GM12878 (cell line): ENCODE measurements at regions not wholly inside any gene's neighbourhood (a gene's known extent, or its start where the extent isn't known, plus 50 kb on each side); places are given as distances from the start of the nearest gene placed in this dataset.
A peak's percentile ranks its signal among the peaks of the same experiment; 100 is the strongest.

Source experiments
- ATAC-seq: fragments of 200-7000 bp; cut with Tn5 transposase; 3 replicates; pipeline ENCODE4 v1.9.1; 2020; ENCODE audit warnings: mild to moderate bottlenecking, moderate library complexity
- BruUV-seq: library from RNA; stranded (reverse); fragments of 400-500 nt; replicated peaks from 2 replicates; lab custom pipeline; 2021; lab: Mats Ljungman, UMichigan
- CTCF ChIA-PET: fragments of 300-600 bp; sonication (Branson Sonifier 250); formaldehyde crosslinking; extraction: SDS; loops from one replicate; lab custom pipeline; 2021; ENCODE audit warnings: inconsistent platforms; lab: Yijun Ruan, JAX
- POLR2A ChIA-PET: fragments of 350-600 bp; formaldehyde crosslinking; extraction: SDS; loops from one replicate; lab custom pipeline; 2021; ENCODE audit warnings: inconsistent platforms; lab: Charles Lee
- RAD21 ChIA-PET: fragments of 300-600 bp; sonication (Branson Sonifier 250); formaldehyde crosslinking; loops from one replicate; lab custom pipeline; 2023; ENCODE audit warnings: antibody characterized with exemption; ENCODE audit not compliant: unreplicated experiment; lab: Charles Lee
- SMC1A ChIA-PET: fragments of 300-600 bp; sonication (Branson Sonifier 250); formaldehyde crosslinking; loops from one replicate; lab custom pipeline; 2023; ENCODE audit not compliant: unreplicated experiment, uncharacterized antibody; lab: Charles Lee
- DNase-seq: peaks from one replicate; pipeline ENCODE4 v3.0.0-alpha.2; 2011; ENCODE audit warnings: low read depth, low spot score
- FAIRE-seq: peaks from 3 replicates; lab custom pipeline; 2011; peaks lifted over from hg19 to GRCh38; lab: Jason Lieb, UNC
- H2AFZ ChIP-seq: 2 replicates; pipeline ENCODE4 v1.6.0; 2011; ENCODE audit warnings: low read depth, low read length, control low read depth; ENCODE audit not compliant: control insufficient read depth
- H3K27ac ChIP-seq: 2 replicates; pipeline ENCODE4 v1.5.1; 2011; ENCODE audit warnings: control low read depth; ENCODE audit not compliant: control insufficient read depth, insufficient read depth
- H3K27me3 ChIP-seq, 2 experiments: replicated peaks in 1 of 2; 2 replicates each; pipeline versions ENCODE4 v1.6.0 to v1.6.1; 2011; ENCODE audit warnings: low read length in 1 of 2; ENCODE audit not compliant: control insufficient read depth in 2 of 2, insufficient read depth in 2 of 2
- H3K36me3 ChIP-seq, 2 experiments: 2 replicates each; pipeline ENCODE4 v1.5.1; 2011; ENCODE audit warnings: low read length in 1 of 2; ENCODE audit not compliant: control insufficient read depth in 2 of 2, insufficient read depth in 2 of 2
- H3K4me1 ChIP-seq: 2 replicates; pipeline ENCODE4 v1.6.1; 2011; ENCODE audit warnings: mild to moderate bottlenecking, low read length, moderate library complexity, mixed read lengths; ENCODE audit not compliant: control insufficient read depth, insufficient read depth
- H3K4me2 ChIP-seq: 2 replicates; pipeline ENCODE4 v1.6.0; 2011; ENCODE audit warnings: control low read depth; ENCODE audit not compliant: control insufficient read depth, insufficient read depth
- H3K4me3 ChIP-seq: fragments of 200-600 bp; sonication (generic); 2 replicates; pipeline ENCODE4 v1.5.1; 2016
- H3K79me2 ChIP-seq: 2 replicates; pipeline ENCODE4 v1.6.0; 2011; ENCODE audit warnings: low read length; ENCODE audit not compliant: control insufficient read depth, insufficient read depth
- H3K9ac ChIP-seq: 2 replicates; pipeline ENCODE4 v1.8.0; 2011; ENCODE audit warnings: low read length, control low read depth, mixed read lengths; ENCODE audit not compliant: control insufficient read depth, insufficient read depth
- H3K9me3 ChIP-seq: replicated peaks from 3 replicates; pipeline ENCODE4 v1.5.1; 2011; ENCODE audit warnings: mild to moderate bottlenecking, low read length; ENCODE audit not compliant: control insufficient read depth, insufficient read depth
- H4K20me1 ChIP-seq: 2 replicates; pipeline ENCODE4 v1.6.0; 2011; ENCODE audit not compliant: control insufficient read depth, insufficient read depth
- CEBPB ChIP-seq, 2 experiments: fragments of 150-350 bp in 1 of 2; IDR thresholded peaks; 2 replicates each; pipeline ENCODE4 v1.6.1; 2012 to 2014; ENCODE audit warnings: low read depth in 2 of 2, low read length in 2 of 2, borderline replicate concordance in 1 of 2, inconsistent platforms in 1 of 2
- SMC3 ChIP-seq: IDR thresholded peaks from 2 replicates; pipeline ENCODE4 v1.6.1; 2011; ENCODE audit warnings: low read length, improper control_type of control experiment, borderline replicate concordance
- SPI1 ChIP-seq: IDR thresholded peaks from 2 replicates; pipeline ENCODE4 v1.6.1; 2011; ENCODE audit warnings: low read depth, mild to moderate bottlenecking, low read length, moderate library complexity, borderline replicate concordance; ENCODE audit not compliant: insufficient read depth
- ZNF274 ChIP-seq: IDR thresholded peaks from one replicate; pipeline ENCODE4 v1.8.0; 2011; ENCODE audit not compliant: insufficient read length, insufficient read depth
- whole genome bisulfite sequencing: methylation state at CpG from one replicate; pipeline ENCODE4 v1.1.6; 2016; ENCODE audit warnings: low lambda C conversion rate; ENCODE audit not compliant: insufficient replicate concordance, insufficient coverage; ENCODE audit errors: missing lambda C conversion rate; 5-methylcytosine and 5-hydroxymethylcytosine counted together
- in situ Hi-C: fragments of 300-500 bp; cut with MboI; formaldehyde crosslinking; loops from 9 replicates; pipeline ENCODE4 v1.14.3; 2018; ENCODE audit warnings: mixed read lengths
- intact Hi-C: fragments of 100-400 bp; cut with micrococcal nuclease; formaldehyde crosslinking; loops from one replicate; pipeline ENCODE4 v1.14.2; 2022; ENCODE audit not compliant: unreplicated experiment

GRCh38 chr2:160820691-160821090, 327.1 kb upstream of the RBMS1 start:
- no peak overlapping the region for H2AFZ ChIP-seq
- no peak overlapping the region for H3K9ac ChIP-seq
- SMC1A ChIA-PET: no interaction called here
- no peak for DNase-seq
- no peak overlapping the region for H3K27ac ChIP-seq
- no peaks in the 10 kb centered on the region for H3K79me2 ChIP-seq
- in situ Hi-C loops (no loop called here), intact Hi-C loops (no loop called here)
- ATAC-seq: no peak
- CTCF ChIA-PET: no interaction called here
- no peaks in the 10 kb centered on the region for H3K27me3 ChIP-seq
- RAD21 ChIA-PET: no interaction called here
- 17% methylated on average over 7 of the region's 7 CpGs for WGBS
- H3K4me1 ChIP-seq: no peaks in the 10 kb centered on the region
- no peak for FAIRE-seq
- H3K36me3 ChIP-seq: no peaks in the 10 kb centered on the region
- H3K4me2 ChIP-seq: no peak overlapping the region
- no peaks in the 10 kb centered on the region; the same call in 2 of the 3 replicates for H3K9me3 ChIP-seq
- no peaks in the 10 kb centered on the region for H4K20me1 ChIP-seq
- TF ChIP-seq ZNF274 (no peak), SPI1 (peak; percentile 26; the same call in 1 of the 2 replicates)
- POLR2A ChIA-PET: no interaction called here
- H3K4me3 ChIP-seq: no peak overlapping the region
- no TSS peak for BruUV-seq

GRCh38 chr2:160822006-160822405, 328.4 kb upstream of the RBMS1 start:
- intact Hi-C loops (no loop called here), in situ Hi-C loops (no loop called here)
- ATAC-seq: no peak
- DNase-seq: no peak
- no peak overlapping the region for H3K4me3 ChIP-seq
- TF ChIP-seq CEBPB (IDR thresholded peaks at IDR 0.05; ENCODE audit: borderline replicate concordance in 1 of 2, low read depth in 2 of 2, low read length in 2 of 2) (no peak), SMC3 (no peak)
- CTCF ChIA-PET: no interaction called here
- no peak overlapping the region for H2AFZ ChIP-seq
- RAD21 ChIA-PET: no interaction called here
- no peak overlapping the region for H3K27ac ChIP-seq
- no peaks in the 10 kb centered on the region for H3K36me3 ChIP-seq
- no peak overlapping the region for H3K9ac ChIP-seq
- SMC1A ChIA-PET: no interaction called here
- FAIRE-seq: no peak
- no peaks in the 10 kb centered on the region for H3K4me1 ChIP-seq
- no peaks in the 10 kb centered on the region for H3K79me2 ChIP-seq
- no peaks in the 10 kb centered on the region; the same call in 2 of the 3 replicates for H3K9me3 ChIP-seq
- H4K20me1 ChIP-seq: no peaks in the 10 kb centered on the region
- POLR2A ChIA-PET: no interaction called here
- BruUV-seq: no TSS peak
- H3K27me3 ChIP-seq: no peaks in the 10 kb centered on the region
- H3K4me2 ChIP-seq: no peak overlapping the region
